Caco-2 (cell line): ENCODE measurements at regions not wholly inside any gene's neighbourhood (a gene's known extent, or its start where the extent isn't known, plus 50 kb on each side); places are given as distances from the start of the nearest gene placed in this dataset.

ENCODE experiments used
- BruUV-seq: library from RNA; stranded (reverse); fragments of 400-500 nt; replicated peaks from 2 replicates; lab custom pipeline; 2021; lab: Mats Ljungman, UMichigan
- CTCF ChIA-PET: fragments of 300-600 bp; sonication (Branson Sonifier 250); formaldehyde crosslinking; loops from one replicate; lab custom pipeline; 2022; ENCODE audit warnings: antibody characterized with exemption; lab: Charles Lee
- POLR2A ChIA-PET: fragments of 300-600 bp; sonication (Branson Sonifier 250); formaldehyde crosslinking; loops from one replicate; lab custom pipeline; 2022; ENCODE audit warnings: antibody characterized with exemption; lab: Charles Lee
- DNase-seq, 2 experiments: peaks; one replicate each; pipeline versions ENCODE4 v3.0.0 to v3.0.0-alpha.2; 2020 to 2022
- H3K27me3 ChIP-seq: replicated peaks from 2 replicates; pipeline ENCODE4 v1.6.0; 2011; ENCODE audit warnings: low read length; ENCODE audit not compliant: control insufficient read depth, insufficient read depth
- H3K36me3 ChIP-seq: 2 replicates; pipeline ENCODE4 v1.5.1; 2011; ENCODE audit warnings: low read length; ENCODE audit not compliant: control insufficient read depth, insufficient read depth
- H3K4me1 ChIP-seq: fragments of 250-450 bp; sonication (Bioruptor Pico); 2 replicates; pipeline ENCODE4 v1.5.1; 2020; ENCODE audit warnings: mild to moderate bottlenecking
- H3K4me3 ChIP-seq: 2 replicates; pipeline ENCODE4 v1.5.1; 2011; ENCODE audit warnings: low read depth, mild to moderate bottlenecking, control low read depth, low read length
- H3K9me3 ChIP-seq: fragments of 250-450 bp; sonication (Bioruptor Pico); 2 replicates; pipeline ENCODE4 v1.5.1; 2020; ENCODE audit warnings: mild to moderate bottlenecking, moderate library complexity
- H3K27ac Mint-ChIP-seq: one replicate; pipeline ENCODE4 v1.8.0; 2022; ENCODE audit warnings: mixed read lengths; ENCODE audit not compliant: unreplicated experiment
- H3K27me3 Mint-ChIP-seq: one replicate; pipeline ENCODE4 v1.8.0; 2022; ENCODE audit warnings: mixed read lengths; ENCODE audit not compliant: insufficient read depth, unreplicated experiment
- H3K36me3 Mint-ChIP-seq: one replicate; pipeline ENCODE4 v1.8.0; 2022; ENCODE audit warnings: mild to moderate bottlenecking, mixed read lengths; ENCODE audit not compliant: insufficient read depth, unreplicated experiment
- H3K4me1 Mint-ChIP-seq: one replicate; pipeline ENCODE4 v1.8.0; 2022; ENCODE audit warnings: low read depth, mixed read lengths; ENCODE audit not compliant: unreplicated experiment
- H3K4me3 Mint-ChIP-seq: one replicate; pipeline ENCODE4 v1.8.0; 2022; ENCODE audit warnings: mild to moderate bottlenecking, moderate library complexity, mixed read lengths; ENCODE audit not compliant: unreplicated experiment
- H3K9me3 Mint-ChIP-seq: one replicate; pipeline ENCODE4 v1.8.0; 2022; ENCODE audit warnings: mixed read lengths; ENCODE audit not compliant: unreplicated experiment
- CTCF ChIP-seq, 2 experiments: fragments of 200-600 bp in 1 of 2; IDR thresholded peaks; 1 replicate in 1 of 2; 2 replicates in 1 of 2; pipeline versions ENCODE4 v1.5.1 to v1.8.0; 2011 to 2022; ENCODE audit warnings: antibody characterized with exemption in 1 of 2, control low read depth in 1 of 2, inconsistent platforms in 1 of 2, low read depth in 1 of 2, low read length in 1 of 2, mild to moderate bottlenecking in 1 of 2, moderate library complexity in 1 of 2; ENCODE audit not compliant: insufficient read depth in 1 of 2, severe bottlenecking in 1 of 2, unreplicated experiment in 1 of 2
- intact Hi-C: fragments of 100-400 bp; cut with micrococcal nuclease; formaldehyde crosslinking; loops from one replicate; pipeline ENCODE4 v1.10.0; 2022; ENCODE audit not compliant: unreplicated experiment

GRCh38 chr14:85907536-85907935 is 377.6 kb downstream of the FLRT2 start:
- ChIA-PET POLR2A (no interaction called here), CTCF (no interaction called here)
- no peaks in the 10 kb centered on the region for H3K4me1 Mint-ChIP-seq
- H3K9me3 Mint-ChIP-seq: no peaks in the 10 kb centered on the region
- H3K4me3 Mint-ChIP-seq: no peak overlapping the region
- no peak for TF ChIP-seq CTCF (IDR thresholded peaks at IDR 0.05; ENCODE audit: insufficient read depth in 1 of 2, low read depth in 1 of 2, low read length in 1 of 2, severe bottlenecking in 1 of 2, unreplicated experiment in 1 of 2)
- H3K27ac Mint-ChIP-seq: no peak overlapping the region
- no peaks in the 10 kb centered on the region for H3K36me3 Mint-ChIP-seq
- Histone ChIP-seq H3K9me3 (0 out of 2 replicates have a peak, but pooled peaks cover 2% of the 10 kb centered on the region), H3K36me3 (no peaks in the 10 kb centered on the region), H3K4me1 (no peaks in the 10 kb centered on the region), H3K4me3 (no peak overlapping the region), H3K27me3 (no peaks in the 10 kb centered on the region)
- no peak for DNase-seq
- no TSS peak for BruUV-seq
- H3K27me3 Mint-ChIP-seq: peaks cover 3% of the 10 kb centered on the region
- intact Hi-C loops: no loop called here

GRCh38 chr14:85897808-85898207 is 367.9 kb downstream of the FLRT2 start:
- H3K36me3 ChIP-seq: no peaks in the 10 kb centered on the region
- Mint-ChIP-seq H3K27me3 (no peaks in the 10 kb centered on the region), H3K4me1 (no peaks in the 10 kb centered on the region), H3K27ac (no peak overlapping the region), H3K9me3 (no peaks in the 10 kb centered on the region), H3K4me3 (no peak overlapping the region), H3K36me3 (no peaks in the 10 kb centered on the region)
- no peaks in the 10 kb centered on the region for H3K4me1 ChIP-seq
- TF ChIP-seq CTCF (IDR thresholded peaks at IDR 0.05; ENCODE audit: insufficient read depth in 1 of 2, low read depth in 1 of 2, low read length in 1 of 2, severe bottlenecking in 1 of 2, unreplicated experiment in 1 of 2): no peak
- no peak overlapping the region for H3K4me3 ChIP-seq
- H3K27me3 ChIP-seq: no peaks in the 10 kb centered on the region
- no peaks in the 10 kb centered on the region for H3K9me3 ChIP-seq
- BruUV-seq: no TSS peak
- CTCF ChIA-PET: no interaction called here
- intact Hi-C loops: no loop called here
- no peak for DNase-seq
- POLR2A ChIA-PET: no interaction called here

GRCh38 chr14:85895603-85896002 is 365.7 kb downstream of the FLRT2 start:
- BruUV-seq: no TSS peak
- H3K4me3 Mint-ChIP-seq: no peak overlapping the region
- no peak for TF ChIP-seq CTCF (IDR thresholded peaks at IDR 0.05; ENCODE audit: insufficient read depth in 1 of 2, low read depth in 1 of 2, low read length in 1 of 2, severe bottlenecking in 1 of 2, unreplicated experiment in 1 of 2)
- no peaks in the 10 kb centered on the region for H3K4me1 ChIP-seq
- CTCF ChIA-PET: no interaction called here
- H3K9me3 Mint-ChIP-seq: no peaks in the 10 kb centered on the region
- DNase-seq: no peak
- H3K4me1 Mint-ChIP-seq: no peaks in the 10 kb centered on the region
- H3K27ac Mint-ChIP-seq: no peak overlapping the region
- no peaks in the 10 kb centered on the region for H3K9me3 ChIP-seq
- H3K36me3 ChIP-seq: no peaks in the 10 kb centered on the region
- POLR2A ChIA-PET: no interaction called here
- intact Hi-C loops: no loop called here
- no peaks in the 10 kb centered on the region for H3K27me3 ChIP-seq
- no peaks in the 10 kb centered on the region for H3K36me3 Mint-ChIP-seq
- no peak overlapping the region for H3K4me3 ChIP-seq
- H3K27me3 Mint-ChIP-seq: no peaks in the 10 kb centered on the region
